ENCODE measurements at regions not wholly inside any gene's neighbourhood (a gene's known extent, or its start where the extent isn't known, plus 50 kb on each side); places are given as distances from the start of the nearest gene placed in this dataset.

- H3K27ac ChIP-seq (ENCODE audit: low read depth, low read length), result no peak overlapping the region
- intact Hi-C loops (cut with micrococcal nuclease), result no loop called here
- H3K27me3 Mint-ChIP-seq, result no peaks in the 10 kb centered on the region
- no peaks in the 10 kb centered on the region for H3K36me3 ChIP-seq (ENCODE audit: insufficient read depth, low read length)
- H3K27me3 ChIP-seq (ENCODE audit: insufficient read depth, low read length), result no peaks in the 10 kb centered on the region
- H3K9me3 ChIP-seq (ENCODE audit: control insufficient read depth in 1 of 2, low read length in 2 of 2), result peaks cover 0 to 3% of the 10 kb centered on the region in 2 donors
- H3K4me1 Mint-ChIP-seq, result no peaks in the 10 kb centered on the region
- H3K36me3 Mint-ChIP-seq, result no peaks in the 10 kb centered on the region
- H3K4me1 ChIP-seq (ENCODE audit: insufficient read depth, low read length), result no peaks in the 10 kb centered on the region
- no peak for DNase-seq
- ChIA-PET CTCF (ENCODE audit: partially characterized antibody) (no interaction called here), POLR2A (ENCODE audit: partially characterized antibody) (no interaction called here)
- no peak overlapping the region for H3K27ac Mint-ChIP-seq
- H3K4me3 ChIP-seq (ENCODE audit: low read length in 2 of 2), result no peak overlapping the region
- H3K9me3 Mint-ChIP-seq, result peaks cover 0 to 9% (median 2%) of the 10 kb centered on the region in 8 donors
- H3K4me3 Mint-ChIP-seq, result no peak overlapping the region
Measured at GRCh38 chr13:58597552-58597951, 966.0 kb downstream of the PCDH17 start.

DNA sequence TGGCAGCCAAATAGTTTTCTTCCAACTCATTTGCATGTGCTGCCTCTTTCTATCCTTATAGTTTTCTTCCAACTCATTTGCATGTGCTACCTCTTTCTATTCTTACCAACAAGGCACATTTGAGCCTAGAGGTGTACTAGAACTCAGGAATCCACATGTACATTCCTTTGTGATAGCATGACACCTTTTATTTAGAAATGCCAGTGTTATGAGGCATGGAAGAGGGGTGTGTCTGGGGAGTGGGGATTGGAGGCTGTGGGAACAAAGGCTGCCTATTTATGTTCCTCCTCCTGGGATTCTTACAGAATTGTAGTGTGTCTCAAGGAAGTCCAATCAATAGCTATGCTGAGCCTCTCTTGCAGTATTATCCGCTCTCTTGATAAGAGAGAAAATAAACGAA is 966.7 kb downstream of the PCDH17 start:
- ChIA-PET CTCF (ENCODE audit: partially characterized antibody) (no interaction called here), POLR2A (ENCODE audit: partially characterized antibody) (no interaction called here)
- no peaks in the 10 kb centered on the region for H3K4me1 Mint-ChIP-seq
- no peaks in the 10 kb centered on the region for H3K27me3 Mint-ChIP-seq
- no peak overlapping the region for H3K4me3 Mint-ChIP-seq
- Histone ChIP-seq H3K27me3 (ENCODE audit: insufficient read depth, low read length) (no peaks in the 10 kb centered on the region), H3K9me3 (ENCODE audit: control insufficient read depth in 1 of 2, low read length in 2 of 2) (peaks cover 0 to 3% of the 10 kb centered on the region in 2 donors), H3K27ac (ENCODE audit: low read depth, low read length) (no peak overlapping the region), H3K4me3 (ENCODE audit: low read length in 2 of 2) (no peak overlapping the region), H3K36me3 (ENCODE audit: insufficient read depth, low read length) (no peaks in the 10 kb centered on the region), H3K4me1 (ENCODE audit: insufficient read depth, low read length) (no peaks in the 10 kb centered on the region)
- peaks cover 0 to 7% (median 3%) of the 10 kb centered on the region in 8 donors for H3K9me3 Mint-ChIP-seq
- no peak overlapping the region for H3K27ac Mint-ChIP-seq
- intact Hi-C loops (cut with micrococcal nuclease), result no loop called here
- H3K36me3 Mint-ChIP-seq, result no peaks in the 10 kb centered on the region
- no peak for DNase-seq

GRCh38 chr13:58611117-58611516 is 979.6 kb downstream of the PCDH17 start:
- CTCF ChIA-PET (ENCODE audit: partially characterized antibody), result no interaction called here
- H3K36me3 Mint-ChIP-seq, result no peaks in the 10 kb centered on the region
- POLR2A ChIA-PET (ENCODE audit: partially characterized antibody), result no interaction called here

DNA sequence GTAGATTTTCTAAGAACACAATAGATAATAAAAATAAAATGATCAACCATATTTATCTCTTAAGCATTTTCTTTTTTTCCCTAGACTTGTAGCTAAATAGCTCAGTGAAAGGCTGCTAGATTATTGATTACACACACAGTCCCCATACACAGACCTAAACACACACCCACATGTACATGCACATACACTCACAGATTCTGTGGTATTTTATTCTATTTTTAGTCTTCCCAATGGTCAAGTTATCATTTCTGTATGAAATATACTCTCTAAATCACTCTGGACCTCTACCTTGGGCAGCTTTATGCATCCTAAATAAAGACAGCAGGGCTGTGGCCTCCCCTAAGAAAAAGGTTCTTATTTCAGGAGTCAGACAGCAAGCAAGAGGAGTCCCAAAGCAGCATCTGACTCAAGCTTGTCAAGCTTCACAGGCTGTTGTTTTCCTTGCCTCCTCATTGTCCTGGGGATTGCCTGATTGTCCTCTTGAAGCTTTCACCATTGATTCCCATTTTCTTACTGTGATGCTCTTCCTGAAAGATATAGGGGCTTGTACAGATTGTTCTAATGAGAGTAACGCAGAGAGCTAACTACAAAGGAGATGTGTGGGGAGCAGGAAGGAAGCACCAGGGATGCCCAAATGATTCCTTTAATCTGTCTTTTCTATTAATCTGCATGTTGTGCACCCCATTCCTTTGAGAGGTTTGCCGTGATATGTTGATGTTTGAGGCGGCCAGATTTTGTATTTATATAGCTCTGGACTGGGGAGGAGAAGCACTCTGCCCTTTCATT is 986.5 kb downstream of the PCDH17 start:
- H3K27ac Mint-ChIP-seq, result no peak overlapping the region
- ChIA-PET CTCF (ENCODE audit: partially characterized antibody) (no interaction called here), POLR2A (ENCODE audit: partially characterized antibody) (no interaction called here)
- intact Hi-C loops (cut with micrococcal nuclease), result no loop called here
- Histone ChIP-seq H3K27me3 (ENCODE audit: insufficient read depth, low read length) (no peaks in the 10 kb centered on the region), H3K4me3 (ENCODE audit: low read length in 2 of 2) (no peak overlapping the region), H3K36me3 (ENCODE audit: insufficient read depth, low read length) (no peaks in the 10 kb centered on the region), H3K4me1 (ENCODE audit: insufficient read depth, low read length) (no peaks in the 10 kb centered on the region), H3K27ac (ENCODE audit: low read depth, low read length) (no peak overlapping the region), H3K9me3 (ENCODE audit: control insufficient read depth in 1 of 2, low read length in 2 of 2) (no peaks in the 10 kb centered on the region)
- H3K4me3 Mint-ChIP-seq, result no peak overlapping the region
- no peaks in the 10 kb centered on the region for H3K36me3 Mint-ChIP-seq
- H3K4me1 Mint-ChIP-seq, result no peaks in the 10 kb centered on the region
- no peaks in the 10 kb centered on the region for H3K27me3 Mint-ChIP-seq
- H3K9me3 Mint-ChIP-seq, result peaks cover 0 to 9% (median 1%) of the 10 kb centered on the region in 8 donors
- no peak for DNase-seq

More at GRCh38 chr13:58611117-58611516, 979.6 kb downstream of the PCDH17 start:
- H3K27me3 Mint-ChIP-seq, result no peaks in the 10 kb centered on the region
- no peak overlapping the region for H3K27ac ChIP-seq (ENCODE audit: low read depth, low read length)
- H3K9me3 ChIP-seq (ENCODE audit: control insufficient read depth in 1 of 2, low read length in 2 of 2), result no peaks in the 10 kb centered on the region
- no peak for DNase-seq
- H3K4me3 Mint-ChIP-seq, result no peak overlapping the region
- H3K27me3 ChIP-seq (ENCODE audit: insufficient read depth, low read length), result no peaks in the 10 kb centered on the region
- intact Hi-C loops (cut with micrococcal nuclease), result no loop called here
- H3K27ac Mint-ChIP-seq, result no peak overlapping the region
- H3K4me1 ChIP-seq (ENCODE audit: insufficient read depth, low read length), result no peaks in the 10 kb centered on the region
- H3K4me1 Mint-ChIP-seq, result no peaks in the 10 kb centered on the region
- H3K36me3 ChIP-seq (ENCODE audit: insufficient read depth, low read length), result no peaks in the 10 kb centered on the region
- H3K4me3 ChIP-seq (ENCODE audit: low read length in 2 of 2), result no peak overlapping the region
- peaks cover 4 to 22% (median 13%) of the 10 kb centered on the region in 8 donors for H3K9me3 Mint-ChIP-seq

DNA sequence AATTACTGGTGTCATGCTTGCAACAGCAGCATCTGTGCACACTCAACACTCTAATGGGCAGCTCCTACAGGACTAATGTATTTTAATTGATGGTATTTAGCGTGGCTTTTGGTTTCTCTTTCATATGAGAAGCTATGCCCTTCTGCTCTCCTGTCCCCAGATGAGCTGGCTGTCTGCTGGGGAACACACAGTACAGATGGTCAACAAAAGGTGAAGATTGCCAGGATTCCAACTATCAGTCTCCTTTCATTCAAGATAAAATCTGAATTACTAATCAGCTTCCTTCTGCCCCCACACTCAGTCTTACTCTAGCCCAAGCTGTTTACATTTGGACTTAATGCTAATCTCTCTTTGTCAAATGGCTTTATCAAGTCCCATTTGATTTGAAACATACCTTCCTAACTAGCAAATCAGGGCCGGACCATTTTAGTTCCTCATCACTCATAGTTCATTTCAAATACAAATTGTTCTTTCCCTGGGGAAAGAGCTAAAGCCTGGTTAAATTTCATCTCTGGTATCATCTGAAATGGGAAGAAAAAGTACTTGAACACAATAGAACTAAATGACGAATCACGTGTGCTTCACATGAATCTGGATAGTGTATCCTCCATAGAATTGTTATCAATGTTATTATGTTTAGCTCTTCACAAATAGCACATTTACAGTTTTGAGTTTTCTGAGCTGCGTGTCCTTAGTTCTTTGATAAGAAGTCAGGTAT is 988.0 kb downstream of the PCDH17 start:
- intact Hi-C loops (cut with micrococcal nuclease), result no loop called here
- H3K4me1 Mint-ChIP-seq, result no peaks in the 10 kb centered on the region
- H3K27me3 Mint-ChIP-seq, result no peaks in the 10 kb centered on the region
- Histone ChIP-seq H3K27ac (ENCODE audit: low read depth, low read length) (no peak overlapping the region), H3K4me1 (ENCODE audit: insufficient read depth, low read length) (no peaks in the 10 kb centered on the region), H3K36me3 (ENCODE audit: insufficient read depth, low read length) (no peaks in the 10 kb centered on the region), H3K4me3 (ENCODE audit: low read length in 2 of 2) (no peak overlapping the region), H3K27me3 (ENCODE audit: insufficient read depth, low read length) (no peaks in the 10 kb centered on the region), H3K9me3 (ENCODE audit: control insufficient read depth in 1 of 2, low read length in 2 of 2) (no peaks in the 10 kb centered on the region)
- H3K27ac Mint-ChIP-seq, result no peak overlapping the region
- ChIA-PET CTCF (ENCODE audit: partially characterized antibody) (no interaction called here), POLR2A (ENCODE audit: partially characterized antibody) (no interaction called here)
- DNase-seq, result no peak
- H3K4me3 Mint-ChIP-seq, result no peak overlapping the region
- H3K9me3 Mint-ChIP-seq, result peaks cover 0 to 12% (median 2%) of the 10 kb centered on the region in 8 donors
- H3K36me3 Mint-ChIP-seq, result no peaks in the 10 kb centered on the region

DNA sequence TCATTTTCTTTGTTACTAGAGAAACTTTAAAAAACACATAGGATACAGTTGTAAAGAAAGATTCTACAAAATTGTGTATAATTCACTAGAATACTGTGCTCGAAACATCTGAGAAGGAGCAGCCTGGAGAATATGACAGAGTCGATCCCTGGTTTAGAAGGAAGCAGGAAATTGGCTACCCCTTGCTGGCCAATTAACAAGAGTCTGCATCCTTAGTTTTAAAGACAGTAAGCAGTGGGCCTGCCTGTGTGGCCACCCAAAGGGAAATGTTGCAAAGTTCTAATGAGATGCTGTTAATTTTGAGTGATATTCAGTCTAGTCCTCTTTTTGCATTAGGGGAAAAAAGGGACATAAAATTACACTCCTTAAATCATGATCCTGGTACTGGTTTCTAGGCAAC is 988.6 kb downstream of the PCDH17 start:
- no peaks in the 10 kb centered on the region for H3K9me3 ChIP-seq (ENCODE audit: control insufficient read depth in 1 of 2, low read length in 2 of 2)
- no peak overlapping the region for H3K4me3 ChIP-seq (ENCODE audit: low read length in 2 of 2)
- no peak for DNase-seq
- H3K36me3 Mint-ChIP-seq, result no peaks in the 10 kb centered on the region
- no peaks in the 10 kb centered on the region for H3K27me3 Mint-ChIP-seq
- CTCF ChIA-PET (ENCODE audit: partially characterized antibody), result no interaction called here
- intact Hi-C loops (cut with micrococcal nuclease), result no loop called here
- H3K4me3 Mint-ChIP-seq, result no peak overlapping the region
- no peak overlapping the region for H3K27ac Mint-ChIP-seq
- H3K27ac ChIP-seq (ENCODE audit: low read depth, low read length), result no peak overlapping the region
- H3K4me1 Mint-ChIP-seq, result no peaks in the 10 kb centered on the region
- H3K27me3 ChIP-seq (ENCODE audit: insufficient read depth, low read length), result no peaks in the 10 kb centered on the region
- POLR2A ChIA-PET (ENCODE audit: partially characterized antibody), result no interaction called here
- H3K36me3 ChIP-seq (ENCODE audit: insufficient read depth, low read length), result no peaks in the 10 kb centered on the region
- H3K9me3 Mint-ChIP-seq, result peaks cover 0 to 12% (median 2%) of the 10 kb centered on the region in 8 donors
- H3K4me1 ChIP-seq (ENCODE audit: insufficient read depth, low read length), result no peaks in the 10 kb centered on the region

DNA sequence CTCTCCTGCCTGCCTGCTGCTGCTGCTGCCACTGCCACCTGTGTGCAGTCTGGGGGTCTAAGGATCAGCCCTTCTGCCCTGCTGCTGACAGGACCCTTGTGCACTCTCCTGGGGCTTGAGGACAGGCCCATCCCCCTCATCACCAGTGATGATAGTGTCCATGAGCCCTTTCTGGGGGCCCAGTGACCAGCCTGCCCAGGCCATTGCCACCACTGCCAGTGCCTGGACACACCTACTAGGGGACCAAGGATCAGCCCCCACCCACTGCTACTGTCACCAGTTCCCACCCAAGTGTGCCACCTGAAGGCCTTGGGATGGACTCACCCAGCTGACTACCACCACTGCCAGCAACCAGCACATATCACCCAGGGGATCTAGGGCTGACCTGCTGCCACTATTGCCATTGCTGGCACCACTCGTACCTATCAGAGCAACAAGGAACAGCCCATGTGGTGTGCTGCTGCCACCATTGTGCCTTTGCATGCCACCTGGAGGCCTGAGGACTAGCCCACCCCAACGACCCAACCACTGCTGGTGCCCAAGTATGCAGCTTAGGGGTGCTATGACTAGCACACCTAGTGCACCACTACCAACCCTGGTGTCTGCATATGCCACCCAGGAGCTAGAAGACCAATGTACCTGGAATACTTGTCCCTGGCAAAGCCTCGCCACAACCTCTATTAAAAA is 994.3 kb downstream of the PCDH17 start:
- H3K4me1 Mint-ChIP-seq, result no peaks in the 10 kb centered on the region
- peaks cover 0 to 13% (median 7%) of the 10 kb centered on the region in 8 donors for H3K9me3 Mint-ChIP-seq
- Histone ChIP-seq H3K4me3 (ENCODE audit: low read length in 2 of 2) (no peak overlapping the region), H3K4me1 (ENCODE audit: insufficient read depth, low read length) (no peaks in the 10 kb centered on the region), H3K36me3 (ENCODE audit: insufficient read depth, low read length) (no peaks in the 10 kb centered on the region), H3K27me3 (ENCODE audit: insufficient read depth, low read length) (no peaks in the 10 kb centered on the region), H3K27ac (ENCODE audit: low read depth, low read length) (no peak overlapping the region), H3K9me3 (ENCODE audit: control insufficient read depth in 1 of 2, low read length in 2 of 2) (no peaks in the 10 kb centered on the region)
- no peak overlapping the region for H3K27ac Mint-ChIP-seq
- ChIA-PET CTCF (ENCODE audit: partially characterized antibody) (no interaction called here), POLR2A (ENCODE audit: partially characterized antibody) (no interaction called here)
- H3K4me3 Mint-ChIP-seq, result no peak overlapping the region
- H3K36me3 Mint-ChIP-seq, result no peaks in the 10 kb centered on the region
- peak in 1 of 5 donors; percentile 32 for DNase-seq
- H3K27me3 Mint-ChIP-seq, result no peaks in the 10 kb centered on the region
- intact Hi-C loops (cut with micrococcal nuclease), result no loop called here

All from CD4-positive, alpha-beta memory T cell (primary cell).